ENCODE measurements at regions not wholly inside any gene's neighbourhood (a gene's known extent, or its start where the extent isn't known, plus 50 kb on each side); places are given as distances from the start of the nearest gene placed in this dataset.
"Not testable (repeated sequence)": the region's sequence is repeated elsewhere in the genome, so short reads cannot be mapped to it uniquely, and the experiment has no call there.

GRCh38 chr2:196502386-196502785 is 137.1 kb upstream of the CCDC150 start:
- no peak for DNase-seq

GRCh38 chr2:196503398-196503797 is 136.1 kb upstream of the CCDC150 start:
- no peak for DNase-seq

- DNase-seq, result no peak
Observed at GRCh38 chr2:196504788-196505187, 134.7 kb upstream of the CCDC150 start.

- DNase-seq, result no peak
Observed at GRCh38 chr2:196510246-196510645, 129.3 kb upstream of the CCDC150 start.

- DNase-seq, result no peak
Observed at GRCh38 chr2:196511258-196512168, 128.0 kb upstream of the CCDC150 start.

GRCh38 chr2:196513796-196514526 is 125.6 kb upstream of the CCDC150 start:
- no peak for DNase-seq

- DNase-seq, result no peak
Observed at GRCh38 chr2:196514641-196515040, 124.9 kb upstream of the CCDC150 start.

- DNase-seq, result no peak
Observed at GRCh38 chr2:196515051-196515450, 124.5 kb upstream of the CCDC150 start.

GRCh38 chr2:196515608-196516007 is 123.9 kb upstream of the CCDC150 start:
- DNase-seq, result no peak

GRCh38 chr2:196516564-196516963 is 123.0 kb upstream of the CCDC150 start:
- DNase-seq, result no peak

GRCh38 chr2:196520605-196521004 is 118.9 kb upstream of the CCDC150 start:
- DNase-seq, result no peak

GRCh38 chr2:196526981-196527725 is 112.4 kb upstream of the CCDC150 start:
- not testable (repeated sequence) for DNase-seq

GRCh38 chr2:196528486-196529223 is 110.9 kb upstream of the CCDC150 start:
- no peak for DNase-seq

GRCh38 chr2:196530910-196531309 is 108.6 kb upstream of the CCDC150 start:
- no peak for DNase-seq

- DNase-seq, result no peak
Observed at GRCh38 chr2:196533772-196534397, 105.6 kb upstream of the CCDC150 start.

GRCh38 chr2:196534495-196534894 is 105.0 kb upstream of the CCDC150 start:
- DNase-seq, result no peak

- DNase-seq, result no peak
Observed at GRCh38 chr2:196535061-196535460, 104.5 kb upstream of the CCDC150 start.

GRCh38 chr2:196535742-196536141 is 103.8 kb upstream of the CCDC150 start:
- DNase-seq, result no peak

- DNase-seq, result no peak
Observed at GRCh38 chr2:196537311-196537710, 102.2 kb upstream of the CCDC150 start.

GRCh38 chr2:196538189-196538588 is 101.3 kb upstream of the CCDC150 start:
- no peak for DNase-seq

GRCh38 chr2:196538646-196539045 is 100.9 kb upstream of the CCDC150 start:
- no peak for DNase-seq

GRCh38 chr2:196544906-196545433 is 94.5 kb upstream of the CCDC150 start:
- no peak for DNase-seq

All from CD4-positive, alpha-beta T cell treated with Interferon alpha-2 for 1 hour (primary cell).